ENCODE measurements at regions not wholly inside any gene's neighbourhood (a gene's known extent, or its start where the extent isn't known, plus 50 kb on each side); places are given as distances from the start of the nearest gene placed in this dataset.

- DNase-seq (ENCODE audit: low read depth, low spot score): no peak
Measured at GRCh38 chr4:167652267-167652666, 418.0 kb upstream of the SPOCK3 start.

DNA sequence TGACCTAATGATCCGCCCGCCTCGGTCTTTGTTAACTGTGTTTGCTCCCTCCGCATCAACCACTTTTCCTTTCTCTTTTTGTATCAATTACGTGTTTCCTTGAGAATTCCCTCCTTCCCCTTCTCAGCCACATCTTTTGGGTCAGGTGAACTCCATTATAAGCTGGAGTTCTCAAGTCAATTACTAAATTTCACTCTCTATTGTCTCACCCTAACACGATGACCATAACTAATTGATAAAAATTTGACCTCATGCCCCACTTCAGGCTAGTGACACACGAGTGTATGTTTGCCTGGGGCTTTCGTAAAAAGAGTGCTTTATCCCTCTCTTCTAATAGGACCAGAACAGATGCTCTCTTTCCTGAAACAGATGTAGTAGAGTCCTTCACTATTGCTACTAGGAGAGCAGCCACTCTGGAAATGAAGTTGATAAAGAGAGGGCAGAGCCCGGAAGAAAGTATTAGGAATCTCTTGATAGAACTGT, 403.6 kb upstream of the ANXA10 start:
- DNase-seq (ENCODE audit: low read depth, low spot score): no peak

DNA sequence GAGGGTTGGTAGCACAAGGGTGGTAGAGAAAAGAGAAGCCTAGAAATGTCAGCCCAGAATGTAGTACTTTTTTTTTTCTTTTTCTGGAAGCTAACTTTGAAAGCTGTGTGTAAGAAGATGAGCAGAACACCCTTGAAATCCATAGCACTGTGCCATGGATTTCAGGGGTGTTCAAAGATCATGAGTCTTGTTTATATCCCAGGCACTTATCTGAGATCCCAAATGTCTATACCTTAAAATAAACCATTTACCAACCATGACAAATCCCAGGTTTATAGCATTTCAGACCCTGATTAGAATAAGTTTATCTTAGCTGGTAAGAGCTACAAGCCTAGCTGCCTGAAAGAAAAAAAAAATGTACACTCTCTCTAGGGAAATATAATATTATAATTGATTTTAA, 389.9 kb upstream of the ANXA10 start:
- DNase-seq (ENCODE audit: low read depth, low spot score): no peak

DNA sequence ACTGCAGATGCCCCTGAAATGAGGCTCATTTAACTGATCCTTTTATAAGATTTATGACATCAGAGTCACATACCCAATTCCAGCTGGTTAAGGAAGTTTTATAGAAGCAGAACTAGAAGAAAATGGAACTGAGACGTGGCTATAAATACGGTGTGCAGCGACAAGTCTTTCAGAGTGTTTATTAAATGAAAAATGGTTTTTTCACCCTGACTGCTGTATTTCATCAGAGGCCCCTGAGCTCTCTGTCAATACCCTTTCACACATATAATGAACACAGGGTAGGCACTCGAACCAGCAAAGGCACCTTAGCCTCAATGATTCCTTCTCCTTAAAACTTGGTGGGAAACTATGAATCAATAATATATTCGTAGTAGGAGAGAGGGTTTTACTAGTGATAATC, 380.8 kb upstream of the ANXA10 start:
- DNase-seq (ENCODE audit: low read depth, low spot score): no peak

GRCh38 chr4:167713756-167714155, 378.6 kb upstream of the ANXA10 start:
- DNase-seq (ENCODE audit: low read depth, low spot score): peak; percentile 2

DNA sequence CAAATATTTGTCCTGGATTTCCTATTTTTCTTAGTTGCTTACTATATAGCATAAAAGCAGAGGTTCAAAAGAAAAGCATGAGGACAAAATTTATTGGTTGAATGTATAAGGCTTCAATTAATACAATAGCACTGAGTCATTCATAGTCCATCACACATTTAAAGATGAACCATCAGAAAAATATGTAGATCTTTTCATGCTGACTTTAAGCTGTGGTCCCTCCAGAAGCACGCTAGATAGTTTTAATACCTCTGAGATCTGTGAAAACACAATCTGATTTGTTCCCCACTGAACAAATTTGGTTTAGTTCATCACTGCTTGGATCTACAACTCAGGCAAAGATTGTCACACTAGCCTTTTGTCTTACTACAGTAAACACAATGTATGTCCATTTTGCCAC, 377.2 kb upstream of the ANXA10 start:
- DNase-seq (ENCODE audit: low read depth, low spot score): peak; percentile 9

DNA sequence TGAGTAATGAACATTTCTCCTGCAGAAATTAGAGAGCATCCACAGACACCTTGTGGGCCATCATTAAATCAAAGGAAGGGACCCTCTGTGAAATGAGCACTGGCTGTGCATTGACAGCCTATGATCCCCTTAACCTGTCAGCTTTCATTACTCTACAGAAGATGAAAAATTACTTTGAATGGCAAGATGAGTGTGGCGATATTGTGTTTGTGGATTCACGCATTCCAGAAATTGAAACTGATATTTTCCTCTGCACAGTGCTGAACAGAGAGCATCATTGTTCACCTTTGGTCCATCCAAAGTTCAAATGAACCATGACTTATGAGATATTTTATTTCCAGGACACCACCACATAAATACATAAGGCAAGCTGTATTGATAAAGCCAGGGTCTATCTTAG, 374.8 kb upstream of the ANXA10 start:
- DNase-seq (ENCODE audit: low read depth, low spot score): no peak

GRCh38 chr4:167721617-167722486, 370.5 kb upstream of the ANXA10 start:
- DNase-seq (ENCODE audit: low read depth, low spot score): peak; percentile 1

DNA sequence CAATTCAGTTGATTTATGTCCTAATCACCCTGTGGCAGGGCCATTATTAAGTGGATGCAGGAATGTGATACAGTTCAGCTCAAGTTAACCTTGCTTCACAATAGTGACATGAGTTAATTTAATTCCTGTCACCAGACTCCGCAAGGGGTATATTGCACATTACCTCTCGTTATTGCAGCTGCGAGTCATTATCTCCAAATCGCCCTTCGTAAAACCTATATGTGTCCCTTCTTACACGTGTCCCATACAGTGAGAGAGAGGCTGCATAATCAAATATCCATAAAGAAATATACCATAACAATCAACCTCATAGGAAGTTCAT, 369.9 kb upstream of the ANXA10 start:
- no peak for DNase-seq (ENCODE audit: low read depth, low spot score)

- DNase-seq (ENCODE audit: low read depth, low spot score): no peak
Measured at GRCh38 chr4:167724941-167725340, 367.4 kb upstream of the ANXA10 start.

DNA sequence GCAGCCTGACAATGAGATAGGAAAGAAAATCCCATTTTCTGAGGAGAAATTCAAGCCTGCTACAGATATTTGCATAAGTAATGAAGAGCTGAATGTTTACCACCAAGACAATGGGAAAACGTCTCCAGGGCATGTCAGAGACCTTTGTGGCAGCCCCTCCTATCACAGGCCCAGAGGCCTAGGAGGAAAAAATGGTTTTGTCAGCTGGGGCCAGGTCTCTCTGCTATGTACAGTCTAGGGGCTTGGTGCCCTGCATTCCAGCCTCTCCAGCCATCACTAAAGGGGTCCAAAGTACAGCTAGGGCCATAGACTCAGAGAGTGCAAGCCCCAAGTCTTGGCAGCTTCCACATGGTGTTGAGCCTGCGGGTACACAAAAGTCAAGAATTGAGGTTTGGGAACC, 361.6 kb upstream of the ANXA10 start:
- no peak for DNase-seq (ENCODE audit: low read depth, low spot score)

DNA sequence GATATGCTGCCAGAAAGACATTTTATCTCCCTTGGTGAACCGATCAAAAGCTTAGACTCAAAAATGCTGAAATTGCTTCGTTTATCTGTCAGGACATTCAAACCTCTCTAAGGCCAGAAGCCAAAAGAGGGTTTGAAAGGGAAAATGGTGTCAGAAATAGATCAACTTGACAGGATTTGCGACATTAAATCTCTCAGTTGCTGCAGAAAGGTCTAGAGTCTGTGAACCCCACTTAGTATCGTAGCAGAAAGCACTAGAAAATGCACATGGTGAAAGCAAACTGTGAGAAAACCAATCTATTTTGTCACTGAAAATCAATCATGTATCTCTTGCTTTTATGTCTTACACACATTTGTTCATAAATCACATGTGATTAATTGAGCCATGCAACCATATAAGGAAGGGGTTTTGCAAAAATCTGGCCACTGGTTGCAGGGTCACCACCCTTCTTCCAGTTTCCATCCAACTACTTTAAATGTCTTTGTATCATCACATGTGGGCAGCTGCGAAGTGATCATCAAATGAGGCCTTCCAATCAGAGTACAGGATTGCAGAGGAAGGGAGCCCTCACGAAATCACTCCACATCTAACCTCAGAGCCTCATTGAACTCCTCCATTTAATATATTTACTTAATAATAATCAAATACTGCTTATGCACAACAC, 347.2 kb upstream of the ANXA10 start:
- no peak for DNase-seq (ENCODE audit: low read depth, low spot score)

GRCh38 chr4:167767281-167767680, 325.1 kb upstream of the ANXA10 start:
- no peak for DNase-seq (ENCODE audit: low read depth, low spot score)

GRCh38 chr4:167774646-167775045, 317.7 kb upstream of the ANXA10 start:
- no peak for DNase-seq (ENCODE audit: low read depth, low spot score)

DNA sequence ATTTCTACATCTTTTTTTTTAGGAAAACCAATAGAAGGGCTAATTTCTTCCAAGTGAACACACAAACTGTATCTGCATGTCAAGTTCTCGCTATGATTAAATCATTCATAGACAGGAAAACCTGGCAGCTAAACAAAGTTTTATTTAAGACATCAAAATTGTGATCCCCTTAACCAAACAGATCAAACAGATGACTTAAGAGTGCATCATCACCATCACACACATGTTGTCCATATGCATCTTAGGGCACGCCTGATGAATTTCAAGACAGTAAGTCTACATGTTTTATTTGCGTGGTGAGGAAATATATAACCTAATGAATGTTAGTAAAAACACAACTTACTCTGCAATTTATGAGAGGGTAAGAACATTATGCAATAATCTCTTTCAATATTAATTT, 317.0 kb upstream of the ANXA10 start:
- DNase-seq (ENCODE audit: low read depth, low spot score): no peak

DNA sequence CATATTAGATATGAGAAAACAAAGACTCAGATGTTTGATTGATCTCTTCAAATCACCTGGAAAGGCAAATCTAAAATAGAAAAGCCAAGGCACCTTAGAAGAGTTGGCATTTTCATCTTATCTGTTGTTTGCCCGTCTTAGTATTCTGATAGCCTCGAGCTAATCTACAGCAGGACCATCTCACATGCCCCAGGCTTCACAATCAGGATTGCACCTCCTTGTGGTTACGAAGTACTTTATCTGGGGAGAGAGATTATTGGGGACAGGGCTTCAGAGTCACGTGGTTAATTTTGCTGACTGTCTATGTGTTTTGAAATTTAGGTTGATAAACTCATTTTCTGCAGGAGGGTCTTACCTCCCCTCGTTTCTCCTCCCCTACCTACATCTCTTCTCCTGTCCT, 313.1 kb upstream of the ANXA10 start:
- DNase-seq (ENCODE audit: low read depth, low spot score): no peak

- no peak for DNase-seq (ENCODE audit: low read depth, low spot score)
Measured at GRCh38 chr4:167779864-167780263, 312.5 kb upstream of the ANXA10 start.

DNA sequence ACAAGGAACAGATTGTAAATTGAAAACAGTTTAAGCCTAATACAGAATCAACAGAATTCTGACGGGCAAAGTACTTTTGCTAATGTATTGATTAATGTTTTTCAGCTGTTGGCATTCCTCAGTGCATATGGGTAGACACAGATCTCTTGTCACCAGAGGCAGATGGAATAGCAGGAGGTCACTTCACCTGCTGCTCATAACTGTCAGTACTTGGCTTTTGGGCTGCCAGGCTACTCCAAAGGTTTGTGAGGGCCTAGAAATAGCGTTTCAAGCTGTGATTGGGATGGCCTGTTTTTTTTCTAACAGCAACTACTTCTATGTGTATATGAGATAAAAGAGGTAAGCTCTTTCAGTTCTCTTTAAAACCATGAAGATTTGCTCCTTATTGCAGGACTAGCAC, 307.5 kb upstream of the ANXA10 start:
- no peak for DNase-seq (ENCODE audit: low read depth, low spot score)

- no peak for DNase-seq (ENCODE audit: low read depth, low spot score)
Measured at GRCh38 chr4:167785523-167785922, 306.8 kb upstream of the ANXA10 start.

DNA sequence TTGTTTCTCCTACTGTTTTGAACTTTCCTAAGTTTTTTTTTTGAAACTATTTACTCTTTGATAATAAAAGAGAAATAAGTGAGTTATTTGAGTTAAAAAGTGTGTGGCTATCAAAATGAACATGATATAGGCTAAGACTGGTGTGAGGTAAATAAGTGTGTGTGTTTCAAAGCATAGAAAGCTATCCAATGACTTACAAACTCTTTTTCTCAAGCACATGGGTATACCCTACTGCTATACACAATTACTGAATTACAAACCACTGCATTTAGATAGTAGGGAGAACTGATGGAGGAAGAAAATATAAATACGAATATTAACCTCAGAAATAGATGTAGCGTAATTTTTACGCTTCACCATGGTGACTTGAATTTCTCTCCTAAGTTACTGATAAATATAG, 305.8 kb upstream of the ANXA10 start:
- no peak for DNase-seq (ENCODE audit: low read depth, low spot score)

DNA sequence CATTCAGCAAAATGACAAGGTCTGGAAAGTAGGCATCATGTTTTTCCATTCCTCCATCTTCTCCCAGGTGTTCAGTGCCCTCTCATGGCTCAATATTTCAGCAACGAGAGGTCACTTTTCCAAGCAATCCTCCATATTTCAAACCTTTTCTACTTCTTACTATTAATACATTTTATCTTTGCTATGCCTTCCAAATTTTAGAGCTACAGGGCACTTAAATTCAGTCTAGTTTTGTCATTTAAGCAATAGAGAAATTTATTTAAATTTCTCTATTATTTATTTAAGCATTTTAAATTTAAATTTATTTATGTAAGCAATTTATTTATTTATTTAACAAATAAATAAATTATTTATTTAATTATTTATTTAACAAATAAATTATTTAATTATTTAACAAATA, 305.1 kb upstream of the ANXA10 start:
- no peak for DNase-seq (ENCODE audit: low read depth, low spot score)

DNA sequence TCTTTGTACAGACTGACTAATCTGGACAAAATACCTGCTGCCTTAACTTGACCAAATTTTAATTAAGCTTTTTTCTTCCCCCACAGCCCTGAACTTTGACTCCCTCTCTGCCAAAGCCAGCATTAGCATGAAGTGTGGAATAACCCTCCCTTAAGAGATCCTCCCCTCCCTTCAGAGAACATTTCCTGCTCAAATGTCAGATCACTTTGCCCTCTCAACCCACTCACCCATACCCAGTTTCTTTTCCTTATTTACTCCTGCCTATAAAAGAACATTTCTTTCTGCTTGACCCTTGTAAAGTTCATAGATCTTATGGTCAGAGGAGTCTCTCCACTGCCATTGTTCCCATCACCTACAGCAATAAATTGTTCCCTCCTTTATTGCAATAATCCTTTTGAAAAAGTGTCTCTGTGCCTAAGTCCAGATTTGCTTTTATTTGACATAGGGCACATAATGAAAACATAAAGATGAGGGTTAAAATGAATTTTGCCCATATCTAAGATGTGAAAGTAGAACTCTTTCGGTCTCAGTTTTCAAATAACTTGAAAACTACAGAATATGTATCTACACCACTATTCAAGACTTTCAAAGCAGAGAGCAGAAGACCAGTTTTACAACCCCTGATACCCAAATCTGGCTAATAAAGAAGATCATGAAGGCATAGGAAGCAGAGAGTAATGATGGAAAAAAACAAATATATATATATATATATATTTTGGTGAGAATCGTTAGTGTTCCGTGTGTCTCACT, 289.7 kb upstream of the ANXA10 start:
- no peak for DNase-seq (ENCODE audit: low read depth, low spot score)

DNA sequence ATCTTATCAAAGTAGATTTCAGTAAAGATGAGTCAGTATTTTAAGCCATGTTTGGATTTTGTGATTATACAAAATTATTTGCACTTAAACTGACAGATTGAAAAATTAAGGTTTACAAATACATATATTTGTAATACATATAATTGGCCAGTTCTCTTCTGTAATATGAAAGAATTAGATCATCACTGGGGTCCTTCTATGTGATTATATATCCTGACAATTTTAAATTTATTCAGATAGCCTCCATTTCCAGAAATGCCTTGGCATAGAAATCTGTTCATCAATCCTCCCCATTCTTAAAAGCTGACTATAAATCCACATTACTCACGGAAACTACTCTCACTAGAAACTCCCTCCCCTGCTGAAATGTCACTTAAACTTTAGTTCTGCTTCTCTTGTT, 280.4 kb upstream of the ANXA10 start:
- no peak for DNase-seq (ENCODE audit: low read depth, low spot score)
